SU-DHL-6 (cell line): ENCODE measurements at regions not wholly inside any gene's neighbourhood (a gene's known extent, or its start where the extent isn't known, plus 50 kb on each side); places are given as distances from the start of the nearest gene placed in this dataset.

Experiments
- H2AFZ ChIP-seq: fragments of 200-600 bp; sonication (generic); 2 replicates; pipeline ENCODE4 v1.6.1; 2014; ENCODE audit warnings: low read depth, mild to moderate bottlenecking, moderate library complexity, mixed read lengths, antibody characterized with exemption, low read length; ENCODE audit not compliant: severe bottlenecking
- H3F3A ChIP-seq: fragments of 200-600 bp; shearing (Covaris generic); 2 replicates; pipeline ENCODE4 v1.6.0; 2016; ENCODE audit warnings: antibody characterized with exemption, mild to moderate bottlenecking; ENCODE audit not compliant: insufficient read depth
- H3K27ac ChIP-seq: fragments of 200-600 bp; sonication (generic); 2 replicates; pipeline ENCODE4 v1.5.1; 2016; ENCODE audit warnings: low read depth, mild to moderate bottlenecking, low read length, moderate library complexity, mixed read lengths
- H3K27me3 ChIP-seq: fragments of 200-600 bp; sonication (generic), shearing (Covaris generic); 2 replicates; pipeline ENCODE4 v1.6.0; 2014; ENCODE audit warnings: mild to moderate bottlenecking, low read length
- H3K36me3 ChIP-seq: fragments of 200-600 bp; sonication (generic); 2 replicates; pipeline ENCODE4 v1.6.1; 2014; ENCODE audit warnings: mild to moderate bottlenecking, low read length, mixed read lengths
- H3K4me2 ChIP-seq: fragments of 300-600, 200-600 bp; shearing (Covaris generic), sonication (generic); 2 replicates; pipeline ENCODE4 v1.6.0; 2014; ENCODE audit warnings: low read length, low read depth, mild to moderate bottlenecking; ENCODE audit not compliant: poor library complexity, severe bottlenecking
- H3K4me3 ChIP-seq: fragments of 200-600 bp; sonication (generic); 2 replicates; pipeline ENCODE4 v1.5.1; 2014; ENCODE audit warnings: antibody characterized with exemption, low read length, mild to moderate bottlenecking, mixed read lengths; ENCODE audit not compliant: insufficient read depth, poor library complexity, severe bottlenecking
- H3K79me2 ChIP-seq: fragments of 200-600 bp; sonication (generic); 2 replicates; pipeline ENCODE4 v1.6.1; 2014; ENCODE audit warnings: mild to moderate bottlenecking, low read length, moderate library complexity; ENCODE audit not compliant: insufficient read depth
- H3K9ac ChIP-seq: fragments of 200-600 bp; sonication (generic); 2 replicates; pipeline ENCODE4 v1.7.0; 2014; ENCODE audit warnings: mild to moderate bottlenecking, low read length
- H3K9me2 ChIP-seq: fragments of 200-600 bp; sonication (generic); replicated peaks from 2 replicates; pipeline ENCODE4 v1.6.1; 2014; ENCODE audit warnings: low read length; ENCODE audit not compliant: insufficient read depth
- H3K9me3 ChIP-seq: fragments of 200-600 bp; sonication (generic); 2 replicates; pipeline ENCODE4 v1.6.1; 2014; ENCODE audit warnings: low read length, mixed read lengths; ENCODE audit not compliant: insufficient read depth
- H4K20me1 ChIP-seq: fragments of 200-600 bp; sonication (generic); 2 replicates; pipeline ENCODE4 v1.6.1; 2014; ENCODE audit warnings: low read depth, mild to moderate bottlenecking, antibody characterized with exemption, low read length, moderate library complexity, mixed read lengths
- CTCF ChIP-seq: fragments of 200-600 bp; sonication (generic); IDR thresholded peaks from one replicate; pipeline ENCODE4 v1.5.1; 2017; ENCODE audit warnings: antibody characterized with exemption, mild to moderate bottlenecking, low read length, moderate library complexity; ENCODE audit not compliant: insufficient read depth, poor library complexity, severe bottlenecking
- EZH2phosphoT487 ChIP-seq: fragments of 200-600 bp; sonication (generic), shearing (Covaris generic); conservative IDR thresholded peaks from 2 replicates; pipeline ENCODE4 v1.6.1; 2018; ENCODE audit warnings: mild to moderate bottlenecking, antibody characterized with exemption, low read length, moderate library complexity, mixed read lengths

- no peak overlapping the region for H3K4me3 ChIP-seq
- no peaks in the 10 kb centered on the region for H3F3A ChIP-seq
- no peak overlapping the region for H2AFZ ChIP-seq
- H3K27ac ChIP-seq = no peak overlapping the region
- no peaks in the 10 kb centered on the region for H3K36me3 ChIP-seq
- H3K4me2 ChIP-seq = no peak overlapping the region
- no peaks in the 10 kb centered on the region for H3K27me3 ChIP-seq
- H3K9ac ChIP-seq = no peak overlapping the region
- H4K20me1 ChIP-seq = no peaks in the 10 kb centered on the region
- H3K79me2 ChIP-seq = no peaks in the 10 kb centered on the region
- TF ChIP-seq EZH2phosphoT487 (no peak), CTCF (no peak)
- no peaks in the 10 kb centered on the region for H3K9me2 ChIP-seq
- H3K9me3 ChIP-seq = no peaks in the 10 kb centered on the region
These were observed 274.4 kb downstream of the MATN1 start for GRCh38 chr1:30449003-30449402.

- Histone ChIP-seq H4K20me1 (no peaks in the 10 kb centered on the region), H3K36me3 (no peaks in the 10 kb centered on the region), H3K9me3 (no peaks in the 10 kb centered on the region), H3K79me2 (no peaks in the 10 kb centered on the region), H3K9ac (no peak overlapping the region), H3K4me3 (no peak overlapping the region), H3K27me3 (no peaks in the 10 kb centered on the region), H2AFZ (no peak overlapping the region), H3K27ac (no peak overlapping the region), H3K9me2 (no peaks in the 10 kb centered on the region), H3K4me2 (no peak overlapping the region), H3F3A (no peaks in the 10 kb centered on the region)
- TF ChIP-seq EZH2phosphoT487 (no peak), CTCF (no peak)
These were observed 275.7 kb downstream of the MATN1 start for GRCh38 chr1:30447701-30448100.

- H3K4me3 ChIP-seq = no peak overlapping the region
- no peak overlapping the region for H3K9ac ChIP-seq
- H3K9me2 ChIP-seq = no peaks in the 10 kb centered on the region
- H3K9me3 ChIP-seq = no peaks in the 10 kb centered on the region
- TF ChIP-seq CTCF = no peak
- no peak for TF ChIP-seq EZH2phosphoT487
- H3K36me3 ChIP-seq = no peaks in the 10 kb centered on the region
- H3K4me2 ChIP-seq = no peak overlapping the region
- H3F3A ChIP-seq = no peaks in the 10 kb centered on the region
- H4K20me1 ChIP-seq = no peaks in the 10 kb centered on the region
- H2AFZ ChIP-seq = no peak overlapping the region
- H3K27ac ChIP-seq = no peak overlapping the region
- no peaks in the 10 kb centered on the region for H3K79me2 ChIP-seq
- H3K27me3 ChIP-seq = no peaks in the 10 kb centered on the region
These were observed 276.3 kb downstream of the MATN1 start for GRCh38 chr1:30447080-30447479.

GRCh38 chr1:30446508-30446907 lies 276.9 kb downstream of the MATN1 start:
- TF ChIP-seq CTCF (no peak), EZH2phosphoT487 (no peak)
- Histone ChIP-seq H2AFZ (no peak overlapping the region), H3K9me2 (no peaks in the 10 kb centered on the region), H3K4me3 (no peak overlapping the region), H4K20me1 (no peaks in the 10 kb centered on the region), H3K9ac (no peak overlapping the region), H3K36me3 (no peaks in the 10 kb centered on the region), H3K79me2 (no peaks in the 10 kb centered on the region), H3K9me3 (no peaks in the 10 kb centered on the region), H3F3A (no peaks in the 10 kb centered on the region), H3K27ac (no peak overlapping the region), H3K27me3 (no peaks in the 10 kb centered on the region), H3K4me2 (no peak overlapping the region)
